Endothelial cell (in vitro differentiated cells): ENCODE measurements at regions not wholly inside any gene's neighbourhood (a gene's known extent, or its start where the extent isn't known, plus 50 kb on each side); places are given as distances from the start of the nearest gene placed in this dataset.

Experiments used
- DNase-seq: peaks from one replicate; pipeline ENCODE4 v3.0.0; 2021; ENCODE audit warnings: low spot score
- H3K27ac Mint-ChIP-seq: one replicate; pipeline ENCODE4 v1.8.0; 2021; ENCODE audit warnings: mixed read lengths, inconsistent platforms; ENCODE audit not compliant: unreplicated experiment
- H3K27me3 Mint-ChIP-seq: one replicate; pipeline ENCODE4 v1.8.0; 2021; ENCODE audit warnings: mild to moderate bottlenecking, moderate library complexity, mixed read lengths, inconsistent platforms; ENCODE audit not compliant: unreplicated experiment
- H3K36me3 Mint-ChIP-seq: one replicate; pipeline ENCODE4 v1.8.0; 2021; ENCODE audit warnings: mild to moderate bottlenecking, low read depth, mixed read lengths, inconsistent platforms; ENCODE audit not compliant: unreplicated experiment
- H3K4me1 Mint-ChIP-seq: one replicate; pipeline ENCODE4 v1.8.0; 2021; ENCODE audit warnings: mild to moderate bottlenecking, mixed read lengths, inconsistent platforms; ENCODE audit not compliant: unreplicated experiment
- H3K4me3 Mint-ChIP-seq: one replicate; pipeline ENCODE4 v1.8.0; 2021; ENCODE audit warnings: mild to moderate bottlenecking, mixed read lengths, inconsistent platforms; ENCODE audit not compliant: unreplicated experiment
- H3K9me3 Mint-ChIP-seq: one replicate; pipeline ENCODE4 v1.8.0; 2021; ENCODE audit warnings: mixed read lengths, inconsistent platforms; ENCODE audit not compliant: unreplicated experiment
- TF ChIP-seq, protein P1 (sequence below): fragments of 200-600 bp; sonication (generic); IDR thresholded peaks from one replicate; pipeline ENCODE4 v1.5.0; 2021; ENCODE audit warnings: antibody characterized with exemption; ENCODE audit not compliant: unreplicated experiment

DNA sequence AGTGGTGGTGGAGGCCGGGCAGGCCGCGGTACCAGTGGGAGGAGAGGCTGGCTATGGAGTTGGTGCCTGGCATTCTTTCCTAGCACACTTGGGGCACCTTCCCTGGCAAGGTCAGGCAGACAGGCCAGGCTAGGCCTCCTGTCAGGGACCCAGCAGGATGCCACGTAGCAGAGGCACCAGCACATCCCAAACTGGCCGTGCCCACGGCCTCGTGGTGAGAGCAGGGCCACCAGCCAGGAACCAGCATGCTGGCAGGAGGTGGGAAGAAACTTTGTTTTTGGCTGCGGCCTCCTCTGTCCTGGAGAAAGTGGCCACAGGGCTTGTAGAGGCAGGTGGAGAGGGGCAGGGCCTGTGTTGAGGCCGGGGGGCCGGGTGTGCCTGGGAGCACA, 57.6 kb upstream of the CBFA2T3 start:
- H3K4me3 Mint-ChIP-seq, result no peak overlapping the region
- peaks cover 6% of the 10 kb centered on the region for H3K27me3 Mint-ChIP-seq
- H3K9me3 Mint-ChIP-seq, result no peaks in the 10 kb centered on the region
- TF ChIP-seq, protein P1, sequence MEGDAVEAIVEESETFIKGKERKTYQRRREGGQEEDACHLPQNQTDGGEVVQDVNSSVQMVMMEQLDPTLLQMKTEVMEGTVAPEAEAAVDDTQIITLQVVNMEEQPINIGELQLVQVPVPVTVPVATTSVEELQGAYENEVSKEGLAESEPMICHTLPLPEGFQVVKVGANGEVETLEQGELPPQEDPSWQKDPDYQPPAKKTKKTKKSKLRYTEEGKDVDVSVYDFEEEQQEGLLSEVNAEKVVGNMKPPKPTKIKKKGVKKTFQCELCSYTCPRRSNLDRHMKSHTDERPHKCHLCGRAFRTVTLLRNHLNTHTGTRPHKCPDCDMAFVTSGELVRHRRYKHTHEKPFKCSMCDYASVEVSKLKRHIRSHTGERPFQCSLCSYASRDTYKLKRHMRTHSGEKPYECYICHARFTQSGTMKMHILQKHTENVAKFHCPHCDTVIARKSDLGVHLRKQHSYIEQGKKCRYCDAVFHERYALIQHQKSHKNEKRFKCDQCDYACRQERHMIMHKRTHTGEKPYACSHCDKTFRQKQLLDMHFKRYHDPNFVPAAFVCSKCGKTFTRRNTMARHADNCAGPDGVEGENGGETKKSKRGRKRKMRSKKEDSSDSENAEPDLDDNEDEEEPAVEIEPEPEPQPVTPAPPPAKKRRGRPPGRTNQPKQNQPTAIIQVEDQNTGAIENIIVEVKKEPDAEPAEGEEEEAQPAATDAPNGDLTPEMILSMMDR, result no peak
- no peaks in the 10 kb centered on the region for H3K4me1 Mint-ChIP-seq
- no peak for DNase-seq
- H3K27ac Mint-ChIP-seq, result no peak overlapping the region
- H3K36me3 Mint-ChIP-seq, result peaks cover 3% of the 10 kb centered on the region

GRCh38 chr16:89034971-89035668, 58.1 kb upstream of the CBFA2T3 start:
- H3K9me3 Mint-ChIP-seq, result no peaks in the 10 kb centered on the region
- no peaks in the 10 kb centered on the region for H3K4me1 Mint-ChIP-seq
- no peak overlapping the region for H3K27ac Mint-ChIP-seq
- H3K36me3 Mint-ChIP-seq, result peaks cover 3% of the 10 kb centered on the region
- peaks cover 6% of the 10 kb centered on the region for H3K27me3 Mint-ChIP-seq
- no peak overlapping the region for H3K4me3 Mint-ChIP-seq
- TF ChIP-seq, protein P1, result no peak
- no peak for DNase-seq

- no peaks in the 10 kb centered on the region for H3K4me1 Mint-ChIP-seq
- DNase-seq, result no peak
- H3K36me3 Mint-ChIP-seq, result peaks cover 3% of the 10 kb centered on the region
- H3K4me3 Mint-ChIP-seq, result no peak overlapping the region
- H3K27me3 Mint-ChIP-seq, result peaks cover 6% of the 10 kb centered on the region
- H3K9me3 Mint-ChIP-seq, result no peaks in the 10 kb centered on the region
- no peak overlapping the region for H3K27ac Mint-ChIP-seq
- TF ChIP-seq, protein P1, result no peak
These were observed 57.7 kb upstream of the ACSF3 start for GRCh38 chr16:89035669-89036570.

GRCh38 chr16:89036776-89037175, 56.9 kb upstream of the ACSF3 start:
- Mint-ChIP-seq H3K9me3 (no peaks in the 10 kb centered on the region), H3K4me3 (no peak overlapping the region), H3K27ac (no peak overlapping the region), H3K27me3 (peaks cover 6% of the 10 kb centered on the region), H3K4me1 (no peaks in the 10 kb centered on the region), H3K36me3 (peaks cover 3% of the 10 kb centered on the region)
- TF ChIP-seq, protein P1, result no peak
- no peak for DNase-seq
